GM23338 (cell line): ENCODE measurements at regions not wholly inside any gene's neighbourhood (a gene's known extent, or its start where the extent isn't known, plus 50 kb on each side); places are given as distances from the start of the nearest gene placed in this dataset.
A peak's percentile ranks its signal among the peaks of the same experiment; 100 is the strongest.

Experiments used
- ATAC-seq: fragments of 200-7000 bp; cut with Tn5 transposase; 3 replicates; pipeline ENCODE4 v1.9.1; 2020
- DNase-seq: peaks from one replicate; pipeline ENCODE4 v3.0.0-alpha.2; 2015; ENCODE audit warnings: low spot score
- H2AFZ ChIP-seq: fragments of 200-600 bp; sonication (generic); 2 replicates; pipeline ENCODE4 v1.8.0; 2016; ENCODE audit warnings: antibody characterized with exemption, mild to moderate bottlenecking, moderate library complexity
- H3F3A ChIP-seq: fragments of 200-600 bp; sonication (generic); replicated peaks from 2 replicates; pipeline ENCODE4 v1.8.0; 2017; ENCODE audit warnings: antibody characterized with exemption, mixed run types, low read depth
- H3K27ac ChIP-seq: fragments of 200-600 bp; sonication (generic); 2 replicates; pipeline ENCODE4 v1.6.1; 2016; ENCODE audit warnings: low read depth
- H3K27me3 ChIP-seq: fragments of 200-600 bp; sonication (generic); 2 replicates; pipeline ENCODE4 v1.8.0; 2016; ENCODE audit warnings: mild to moderate bottlenecking, mixed run types, moderate library complexity; ENCODE audit not compliant: insufficient read depth
- H3K36me3 ChIP-seq: fragments of 200-600 bp; sonication (generic); 2 replicates; pipeline ENCODE4 v1.8.0; 2016; ENCODE audit warnings: mild to moderate bottlenecking; ENCODE audit not compliant: insufficient read depth
- H3K4me1 ChIP-seq: fragments of 200-600 bp; sonication (generic); 2 replicates; pipeline ENCODE4 v1.8.0; 2016; ENCODE audit warnings: mild to moderate bottlenecking, moderate library complexity; ENCODE audit not compliant: insufficient read depth
- H3K4me2 ChIP-seq: fragments of 200-600 bp; sonication (generic); 2 replicates; pipeline ENCODE4 v1.7.1; 2017; ENCODE audit warnings: mixed run types
- H3K4me3 ChIP-seq: fragments of 200-600 bp; sonication (generic); 2 replicates; pipeline ENCODE4 v1.6.1; 2016; ENCODE audit warnings: mixed run types
- H3K79me2 ChIP-seq: fragments of 200-600 bp; sonication (generic); replicated peaks from 2 replicates; pipeline ENCODE4 v1.8.0; 2017; ENCODE audit warnings: mild to moderate bottlenecking; ENCODE audit not compliant: insufficient read depth
- H3K9me2 ChIP-seq: fragments of 200-600 bp; sonication (generic); 2 replicates; pipeline ENCODE4 v1.8.0; 2017; ENCODE audit not compliant: insufficient read depth
- H4K20me1 ChIP-seq: fragments of 200-600 bp; sonication (generic); replicated peaks from 2 replicates; pipeline ENCODE4 v1.8.0; 2017; ENCODE audit warnings: mild to moderate bottlenecking; ENCODE audit not compliant: insufficient read depth
- H3K27ac Mint-ChIP-seq: 2 replicates; pipeline ENCODE4 v1.8.0; 2020; ENCODE audit warnings: inconsistent platforms, mild to moderate bottlenecking, moderate library complexity, mixed read lengths
- H3K27me3 Mint-ChIP-seq: 3 replicates; pipeline ENCODE4 v1.8.0; 2022; ENCODE audit warnings: low read depth, mild to moderate bottlenecking, moderate library complexity, mixed read lengths, inconsistent platforms; ENCODE audit not compliant: insufficient read depth, poor library complexity
- H3K36me3 Mint-ChIP-seq: 3 replicates; pipeline ENCODE4 v1.8.0; 2021; ENCODE audit warnings: low read depth, mild to moderate bottlenecking, inconsistent platforms, moderate library complexity, mixed read lengths
- H3K4me1 Mint-ChIP-seq: 3 replicates; pipeline ENCODE4 v1.8.0; 2020; ENCODE audit warnings: mild to moderate bottlenecking, inconsistent platforms, mixed read lengths
- H3K4me3 Mint-ChIP-seq: 3 replicates; pipeline ENCODE4 v1.8.0; 2021; ENCODE audit warnings: moderate library complexity, mild to moderate bottlenecking, inconsistent platforms, mixed read lengths
- H3K9me3 Mint-ChIP-seq: 3 replicates; pipeline ENCODE4 v1.8.0; 2020; ENCODE audit warnings: moderate library complexity, mild to moderate bottlenecking, inconsistent platforms, mixed read lengths
- CTCF ChIP-seq, 2 experiments: fragments of 200-600 bp in 1 of 2; sonication (generic) in 1 of 2; conservative IDR thresholded peaks; 2 replicates each; pipeline versions ENCODE4 v1.5.1 to v1.6.1; 2016 to 2017; ENCODE audit warnings: antibody characterized with exemption in 2 of 2, low read depth in 2 of 2, mild to moderate bottlenecking in 2 of 2, moderate library complexity in 1 of 2
- JUNB ChIP-seq: IDR thresholded peaks from one replicate; pipeline ENCODE4 v1.6.1; 2016; ENCODE audit warnings: antibody characterized with exemption; ENCODE audit not compliant: unreplicated experiment
- ZNF462 ChIP-seq: fragments of 250-450 bp; sonication (Bioruptor Pico); IDR thresholded peaks from 2 replicates; pipeline ENCODE4 v1.5.0; 2020; ENCODE audit warnings: mild to moderate bottlenecking, moderate library complexity

DNA sequence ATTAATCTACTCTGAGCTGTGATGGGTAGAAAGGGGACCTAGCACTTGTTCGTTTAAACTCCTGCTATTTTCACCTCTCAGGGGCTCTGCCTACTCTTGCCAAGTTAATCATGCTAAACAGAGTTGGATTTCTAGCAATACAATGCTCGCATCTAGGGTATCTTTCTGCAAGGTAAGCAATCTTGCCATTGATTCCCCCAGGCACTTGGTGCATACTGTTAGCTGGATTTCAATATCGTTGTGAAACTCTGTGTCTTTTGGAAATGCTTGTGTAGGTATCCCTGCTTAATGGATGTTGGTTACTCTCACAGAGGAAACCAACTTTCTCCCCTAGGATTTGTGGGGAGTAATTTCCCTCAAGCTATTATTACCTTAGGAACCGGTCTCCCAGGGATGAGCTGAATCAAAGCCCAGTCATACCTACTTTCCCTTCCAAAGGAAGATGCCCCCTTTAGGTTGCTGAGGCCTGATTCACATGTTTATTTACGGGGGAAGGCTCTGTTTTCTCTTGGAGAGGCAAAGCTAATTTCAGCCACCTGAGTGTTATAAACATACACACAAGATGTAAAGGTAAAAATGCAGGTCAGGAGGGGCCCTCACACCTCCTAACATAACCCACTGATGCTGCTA, 366.8 kb downstream of the FBXW7 start:
- Mint-ChIP-seq H3K36me3 (no peaks in the 10 kb centered on the region), H3K4me3 (no peak overlapping the region), H3K4me1 (peaks cover 33% of the 10 kb centered on the region), H3K9me3 (no peaks in the 10 kb centered on the region), H3K27me3 (no peaks in the 10 kb centered on the region), H3K27ac (0 out of 2 replicates have a peak overlapping the region, but pooled peaks have one; percentile 85)
- Histone ChIP-seq H2AFZ (peak overlapping the region; percentile 95), H3K27ac (no peak overlapping the region), H3K9me2 (0 out of 2 replicates have a peak, but pooled peaks cover 8% of the 10 kb centered on the region), H3K79me2 (no peaks in the 10 kb centered on the region), H3K27me3 (no peaks in the 10 kb centered on the region), H3K4me1 (peaks cover 28% of the 10 kb centered on the region), H3K36me3 (no peaks in the 10 kb centered on the region), H4K20me1 (no peaks in the 10 kb centered on the region), H3K4me2 (no peak overlapping the region), H3K4me3 (no peak overlapping the region), H3F3A (no peaks in the 10 kb centered on the region)
- TF ChIP-seq CTCF (conservative IDR thresholded peaks at IDR 0.05; ENCODE audit: low read depth in 2 of 2) = peak; percentile 31 to 39; a peak in 3 of 4 replicates
- TF ChIP-seq ZNF462 = no peak
- ATAC-seq (peak; percentile 57), DNase-seq (peak; percentile 48)

GRCh38 chr4:152166567-152166966, 369.3 kb downstream of the FBXW7 start:
- H3K27me3 ChIP-seq = no peaks in the 10 kb centered on the region
- H3K4me1 Mint-ChIP-seq = peaks cover 51% of the 10 kb centered on the region
- H3K36me3 Mint-ChIP-seq = no peaks in the 10 kb centered on the region
- peaks cover 5% of the 10 kb centered on the region for H3K27me3 Mint-ChIP-seq
- H3F3A ChIP-seq = no peaks in the 10 kb centered on the region
- peaks cover 32% of the 10 kb centered on the region for H3K4me1 ChIP-seq
- no peaks in the 10 kb centered on the region for H4K20me1 ChIP-seq
- H3K4me3 ChIP-seq = no peak overlapping the region
- H3K27ac Mint-ChIP-seq = 0 out of 2 replicates have a peak overlapping the region, but pooled peaks have one; percentile 11
- peak; percentile 80 for DNase-seq
- no peaks in the 10 kb centered on the region for H3K9me2 ChIP-seq
- no peaks in the 10 kb centered on the region for H3K79me2 ChIP-seq
- H3K9me3 Mint-ChIP-seq = no peaks in the 10 kb centered on the region
- peak; percentile 79 for ATAC-seq
- H2AFZ ChIP-seq = no peak overlapping the region
- H3K4me3 Mint-ChIP-seq = no peak overlapping the region
- no peaks in the 10 kb centered on the region for H3K36me3 ChIP-seq
- H3K27ac ChIP-seq = no peak overlapping the region
- no peak overlapping the region for H3K4me2 ChIP-seq
- TF ChIP-seq JUNB (no peak), ZNF462 (no peak)
